ENCODE measurements at regions not wholly inside any gene's neighbourhood (a gene's known extent, or its start where the extent isn't known, plus 50 kb on each side); places are given as distances from the start of the nearest gene placed in this dataset.

DNA sequence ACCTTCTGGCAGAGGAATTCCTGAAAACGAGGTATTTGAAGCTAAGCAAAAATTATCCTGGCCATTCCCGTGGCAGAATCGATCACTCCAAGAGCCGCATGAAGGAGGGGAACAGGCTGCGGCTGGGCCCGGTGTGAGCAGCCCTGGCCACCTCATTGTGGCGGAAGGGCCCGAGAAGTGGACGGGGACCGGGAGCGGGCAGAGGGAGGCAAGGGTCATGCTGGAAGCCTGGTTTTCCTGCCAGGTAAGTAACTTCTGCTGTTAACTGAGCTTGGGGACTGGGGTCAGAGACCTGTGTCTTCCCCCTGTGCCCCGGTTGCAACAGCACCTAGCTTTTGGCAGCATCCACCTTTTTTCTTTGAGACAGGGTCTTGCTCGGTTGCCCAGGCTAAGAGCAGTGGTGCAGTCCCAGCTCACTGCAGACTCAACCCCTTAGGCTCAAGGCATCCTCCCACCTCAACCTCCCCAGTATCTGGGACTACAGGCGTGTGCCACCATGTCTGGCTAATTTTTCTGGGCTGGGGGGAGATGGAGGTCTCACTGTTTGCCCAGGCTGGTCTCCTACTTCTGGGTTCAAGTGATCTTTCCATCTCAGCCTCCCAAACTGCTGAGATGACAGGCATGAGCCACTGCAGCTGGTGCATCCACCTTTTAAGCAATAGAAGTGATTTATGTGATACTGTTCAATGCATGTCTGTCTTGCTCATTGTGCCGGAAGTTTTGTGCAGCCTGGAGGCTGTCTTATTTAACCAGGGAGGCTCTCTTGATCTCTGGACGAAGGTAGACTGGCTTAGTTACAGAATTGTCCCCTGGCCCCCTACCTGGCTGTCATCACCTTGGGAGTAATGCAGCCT lies 174.0 kb upstream of the MYL2 start:
- Histone ChIP-seq H2AFZ (ENCODE audit: low read length) (no peak overlapping the region), H3K79me2 (ENCODE audit: control insufficient read depth in 1 of 2, insufficient read depth in 2 of 2, low read length in 2 of 2) (no peaks in the 10 kb centered on the region), H3K36me3 (ENCODE audit: control insufficient read depth in 2 of 4, insufficient read depth in 4 of 4, low read length in 3 of 4) (no peaks in the 10 kb centered on the region), H3K4me2 (ENCODE audit: insufficient read depth in 1 of 2, low read depth in 2 of 2, low read length in 2 of 2) (no peak overlapping the region), H3K23me2 (ENCODE audit: low read depth, low read length) (no peaks in the 10 kb centered on the region), H3K27ac (ENCODE audit: low read depth, low read length) (no peak overlapping the region), H2AK5ac (ENCODE audit: low read depth, low read length) (no peak overlapping the region), H2BK15ac (ENCODE audit: low read length) (no peak overlapping the region), H4K20me1 (replicated peaks in 1 of 2; ENCODE audit: control insufficient read depth in 1 of 2, insufficient read depth in 2 of 2, low read length in 2 of 2) (peaks cover 0 to 2% of the 10 kb centered on the region in 2 experiments), H3K79me1 (ENCODE audit: low read depth, low read length) (peaks cover 2% of the 10 kb centered on the region; the same call in 1 of the 2 replicates), H2BK20ac (ENCODE audit: low read length) (no peak overlapping the region), H4K91ac (replicated peaks; ENCODE audit: insufficient read length, low read length) (no peak overlapping the region), H3K9ac (replicated peaks in 1 of 4; ENCODE audit: extremely low read depth in 1 of 4, low read depth in 3 of 4, low read length in 3 of 4) (no peak overlapping the region), H4K5ac (ENCODE audit: insufficient read length, low read depth, low read length) (no peak overlapping the region), H3K4ac (replicated peaks; ENCODE audit: insufficient read length, low read depth, low read length) (no peak overlapping the region), H3K23ac (ENCODE audit: insufficient read length) (no peak overlapping the region), H2BK12ac (ENCODE audit: low read depth, low read length) (no peak overlapping the region), H3K14ac (ENCODE audit: insufficient read length) (no peak overlapping the region), H3K4me1 (replicated peaks in 1 of 4; ENCODE audit: control insufficient read depth in 3 of 4, insufficient read depth in 4 of 4, low read length in 3 of 4) (no peaks in the 10 kb centered on the region; a peak in 2 of 7 replicates), H2BK120ac (replicated peaks; ENCODE audit: low read depth, low read length) (no peak overlapping the region), H3K18ac (ENCODE audit: extremely low read depth, low read length) (no peak overlapping the region), H3K9me3 (ENCODE audit: insufficient read depth in 2 of 2, low read depth in 1 of 2, low read length in 1 of 2) (no peaks in the 10 kb centered on the region), H3K4me3 (ENCODE audit: extremely low read depth in 1 of 4, insufficient read depth in 2 of 4, low read depth in 3 of 4, low read length in 4 of 4) (no peak overlapping the region), H2BK5ac (ENCODE audit: low read depth, low read length) (no peak overlapping the region), H4K8ac (ENCODE audit: extremely low read depth, insufficient read depth, low read length) (no peak overlapping the region), H3K56ac (replicated peaks; ENCODE audit: insufficient read length, low read depth, low read length) (no peak overlapping the region), H3K27me3 (replicated peaks in 1 of 4; ENCODE audit: control insufficient read depth in 3 of 4, extremely low read depth in 1 of 4, insufficient read depth in 3 of 4, low read length in 3 of 4) (no peaks in the 10 kb centered on the region; a peak in 1 of 7 replicates)
- 94% methylated on average over 16 of the region's 16 CpGs; no CpG with 5 or more reads in 1 of the 2 experiments for WGBS, 2 experiments (ENCODE audit: extremely low coverage in 1 of 2, insufficient coverage in 1 of 2, insufficient read length in 1 of 2, insufficient replicate concordance in 2 of 2, low coverage in 1 of 2, low lambda C conversion rate in 2 of 2, missing lambda C conversion rate in 1 of 2)
- FAIRE-seq (no peak), DNase-seq (ENCODE audit: low read depth in 1 of 2, low spot score in 2 of 2) (no peak)
- CTCF ChIA-PET (ENCODE audit: partially characterized antibody) = interaction anchor here (0.5 to 2.9 kb wide), 9 partner anchors 8 to 205 kb away, joined by 3 to 9 read pairs (median 4); no protein-coding TSS in a partner anchor
- TF ChIP-seq TAF1 (IDR thresholded peaks at IDR 0.05; ENCODE audit: low read depth, low read length) = no peak
- no peak for TF ChIP-seq ZNF274 (IDR thresholded peaks at IDR 0.05; ENCODE audit: borderline replicate concordance, extremely low read depth, low read length)
- no peak for TF ChIP-seq KDM1A (IDR thresholded peaks at IDR 0.05; ENCODE audit: borderline replicate concordance, low read length)
- no peak for TF ChIP-seq SUZ12 (IDR thresholded peaks at IDR 0.05; ENCODE audit: low read length)
- no peak for TF ChIP-seq CBX5 (IDR thresholded peaks at IDR 0.05; ENCODE audit: low read depth, low read length)
- TF ChIP-seq CHD2 (IDR thresholded peaks at IDR 0.05; ENCODE audit: low read length) = no peak
- no peak for TF ChIP-seq TAF7 (optimal IDR thresholded peaks at IDR 0.05; ENCODE audit: borderline replicate concordance, low read depth, low read length)
- no peak for TF ChIP-seq RAD21 (IDR thresholded peaks at IDR 0.05 in 1 of 2, conservative IDR thresholded peaks at IDR 0.05 in 1 of 2; ENCODE audit: low read depth in 2 of 2, low read length in 2 of 2)
- POLR2A ChIA-PET (ENCODE audit: partially characterized antibody) = interaction anchor here (1.0 kb wide), 1 partner anchor 11 kb away, joined by 3 read pairs; no protein-coding TSS in a partner anchor
